GM12878 (cell line): ENCODE measurements at regions not wholly inside any gene's neighbourhood (a gene's known extent, or its start where the extent isn't known, plus 50 kb on each side); places are given as distances from the start of the nearest gene placed in this dataset.

Source experiments
- BACH1 ChIP-seq: fragments of 450-650 bp; IDR thresholded peaks from 2 replicates; pipeline ENCODE4 v1.6.1; 2017; ENCODE audit warnings: mild to moderate bottlenecking, borderline replicate concordance
- IRF4 ChIP-seq: IDR thresholded peaks from 2 replicates; pipeline ENCODE4 v1.6.1; 2011; ENCODE audit warnings: low read depth, low read length
- JUNB ChIP-seq: IDR thresholded peaks from 2 replicates; pipeline ENCODE4 v1.6.1; 2016; ENCODE audit warnings: antibody characterized with exemption, mild to moderate bottlenecking
- LARP7 ChIP-seq: fragments of 450-650 bp; IDR thresholded peaks from 2 replicates; pipeline ENCODE4 v1.6.1; 2017; ENCODE audit warnings: mild to moderate bottlenecking
- NFXL1 ChIP-seq: fragments of 450-650 bp; IDR thresholded peaks from 2 replicates; pipeline ENCODE4 v1.6.1; 2017; ENCODE audit warnings: antibody characterized with exemption, mild to moderate bottlenecking, borderline replicate concordance
- NFYB ChIP-seq: IDR thresholded peaks from 2 replicates; pipeline ENCODE4 v1.6.1; 2011; ENCODE audit warnings: low read depth, mild to moderate bottlenecking, low read length, improper control_type of control experiment, moderate library complexity; ENCODE audit not compliant: insufficient read depth
- RELA ChIP-seq: fragments of 450-650 bp; IDR thresholded peaks from 2 replicates; pipeline ENCODE4 v1.8.0; 2014; ENCODE audit warnings: borderline replicate concordance; ENCODE audit not compliant: partially characterized antibody
- SMAD5 ChIP-seq: IDR thresholded peaks from 2 replicates; pipeline ENCODE4 v1.6.1; 2016; ENCODE audit warnings: antibody characterized with exemption, low read depth
- SRF ChIP-seq, 2 experiments: IDR thresholded peaks; 2 replicates each; pipeline ENCODE4 v1.6.1; 2011; ENCODE audit warnings: low read depth in 2 of 2, low read length in 2 of 2, mild to moderate bottlenecking in 1 of 2, moderate library complexity in 1 of 2
- ZNF207 ChIP-seq: fragments of 450-650 bp; IDR thresholded peaks from 2 replicates; pipeline ENCODE4 v1.6.1; 2014; ENCODE audit warnings: antibody characterized with exemption, mild to moderate bottlenecking, borderline replicate concordance
- ZZZ3 ChIP-seq: IDR thresholded peaks from 2 replicates; pipeline ENCODE4 v1.6.1; 2011; ENCODE audit warnings: low read depth; ENCODE audit not compliant: control insufficient read depth, insufficient read length
- TF ChIP-seq, protein P1 (sequence below): fragments of 450-650 bp; IDR thresholded peaks from 2 replicates; pipeline ENCODE4 v1.6.1; 2014; ENCODE audit warnings: mild to moderate bottlenecking
- TF ChIP-seq, protein P2 (sequence below): IDR thresholded peaks from 2 replicates; pipeline ENCODE4 v1.6.1; 2011; ENCODE audit warnings: borderline replicate concordance, low read depth, mild to moderate bottlenecking, moderate library complexity, low read length; ENCODE audit not compliant: insufficient read depth, poor library complexity, severe bottlenecking
- TF ChIP-seq, protein P3 (sequence below): IDR thresholded peaks from 2 replicates; pipeline ENCODE4 v1.6.1; 2012; ENCODE audit warnings: low read depth, low read length, improper control_type of control experiment
- TF ChIP-seq, protein P4 (sequence below): fragments of 450-650 bp; IDR thresholded peaks from 2 replicates; pipeline ENCODE4 v1.6.1; 2017; ENCODE audit warnings: low read depth, mild to moderate bottlenecking, moderate library complexity
- TF ChIP-seq, protein P5 (sequence below): fragments of 450-650 bp; IDR thresholded peaks from 2 replicates; pipeline ENCODE4 v1.6.1; 2017; ENCODE audit warnings: mild to moderate bottlenecking, moderate library complexity
- TF ChIP-seq, protein P6 (sequence below): fragments of 450-650 bp; IDR thresholded peaks from 2 replicates; pipeline ENCODE4 v1.6.1; 2017; ENCODE audit warnings: mild to moderate bottlenecking, moderate library complexity

DNA sequence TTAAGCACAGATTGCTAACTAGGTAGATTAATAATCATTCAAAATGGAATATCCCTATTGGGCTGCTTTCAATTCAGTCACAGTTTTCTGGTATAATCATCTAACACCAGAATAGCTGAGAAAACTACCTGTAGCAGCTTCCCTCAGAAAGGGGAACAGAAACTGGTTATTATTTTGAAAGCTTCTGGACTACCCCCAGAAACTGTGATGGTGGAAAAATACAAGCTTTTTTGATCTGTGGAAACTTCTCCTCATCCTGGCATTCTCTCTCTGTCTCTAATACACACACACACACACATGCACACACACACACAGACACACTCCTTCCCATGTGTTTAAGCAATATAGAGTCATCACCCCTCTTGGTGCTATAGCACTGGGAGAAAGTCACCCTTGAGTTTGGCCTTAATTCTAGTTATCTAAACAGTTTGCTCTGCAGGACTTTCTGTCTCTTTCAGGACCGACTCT, 251.5 kb upstream of the LMO3 start (continued):
- TF ChIP-seq NFYB (peak; percentile 67), JUNB (no peak), SRF (IDR thresholded peaks at IDR 0.05; ENCODE audit: low read depth in 2 of 2, low read length in 2 of 2) (no peak), IRF4 (peak; percentile 58; the same call in 1 of the 2 replicates), NFXL1 (no peak), ZNF207 (no peak), SMAD5 (no peak), BACH1 (peak; percentile 85; the same call in 1 of the 2 replicates), LARP7 (no peak), ZZZ3 (no peak), RELA (no peak)
- TF ChIP-seq, protein P1, sequence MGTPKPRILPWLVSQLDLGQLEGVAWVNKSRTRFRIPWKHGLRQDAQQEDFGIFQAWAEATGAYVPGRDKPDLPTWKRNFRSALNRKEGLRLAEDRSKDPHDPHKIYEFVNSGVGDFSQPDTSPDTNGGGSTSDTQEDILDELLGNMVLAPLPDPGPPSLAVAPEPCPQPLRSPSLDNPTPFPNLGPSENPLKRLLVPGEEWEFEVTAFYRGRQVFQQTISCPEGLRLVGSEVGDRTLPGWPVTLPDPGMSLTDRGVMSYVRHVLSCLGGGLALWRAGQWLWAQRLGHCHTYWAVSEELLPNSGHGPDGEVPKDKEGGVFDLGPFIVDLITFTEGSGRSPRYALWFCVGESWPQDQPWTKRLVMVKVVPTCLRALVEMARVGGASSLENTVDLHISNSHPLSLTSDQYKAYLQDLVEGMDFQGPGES = no peak
- TF ChIP-seq, protein P2, sequence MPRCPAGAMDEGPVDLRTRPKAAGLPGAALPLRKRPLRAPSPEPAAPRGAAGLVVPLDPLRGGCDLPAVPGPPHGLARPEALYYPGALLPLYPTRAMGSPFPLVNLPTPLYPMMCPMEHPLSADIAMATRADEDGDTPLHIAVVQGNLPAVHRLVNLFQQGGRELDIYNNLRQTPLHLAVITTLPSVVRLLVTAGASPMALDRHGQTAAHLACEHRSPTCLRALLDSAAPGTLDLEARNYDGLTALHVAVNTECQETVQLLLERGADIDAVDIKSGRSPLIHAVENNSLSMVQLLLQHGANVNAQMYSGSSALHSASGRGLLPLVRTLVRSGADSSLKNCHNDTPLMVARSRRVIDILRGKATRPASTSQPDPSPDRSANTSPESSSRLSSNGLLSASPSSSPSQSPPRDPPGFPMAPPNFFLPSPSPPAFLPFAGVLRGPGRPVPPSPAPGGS = peak; percentile 38
- TF ChIP-seq, protein P3, sequence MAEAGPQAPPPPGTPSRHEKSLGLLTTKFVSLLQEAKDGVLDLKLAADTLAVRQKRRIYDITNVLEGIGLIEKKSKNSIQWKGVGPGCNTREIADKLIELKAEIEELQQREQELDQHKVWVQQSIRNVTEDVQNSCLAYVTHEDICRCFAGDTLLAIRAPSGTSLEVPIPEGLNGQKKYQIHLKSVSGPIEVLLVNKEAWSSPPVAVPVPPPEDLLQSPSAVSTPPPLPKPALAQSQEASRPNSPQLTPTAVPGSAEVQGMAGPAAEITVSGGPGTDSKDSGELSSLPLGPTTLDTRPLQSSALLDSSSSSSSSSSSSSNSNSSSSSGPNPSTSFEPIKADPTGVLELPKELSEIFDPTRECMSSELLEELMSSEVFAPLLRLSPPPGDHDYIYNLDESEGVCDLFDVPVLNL = no peak
- TF ChIP-seq, protein P4, sequence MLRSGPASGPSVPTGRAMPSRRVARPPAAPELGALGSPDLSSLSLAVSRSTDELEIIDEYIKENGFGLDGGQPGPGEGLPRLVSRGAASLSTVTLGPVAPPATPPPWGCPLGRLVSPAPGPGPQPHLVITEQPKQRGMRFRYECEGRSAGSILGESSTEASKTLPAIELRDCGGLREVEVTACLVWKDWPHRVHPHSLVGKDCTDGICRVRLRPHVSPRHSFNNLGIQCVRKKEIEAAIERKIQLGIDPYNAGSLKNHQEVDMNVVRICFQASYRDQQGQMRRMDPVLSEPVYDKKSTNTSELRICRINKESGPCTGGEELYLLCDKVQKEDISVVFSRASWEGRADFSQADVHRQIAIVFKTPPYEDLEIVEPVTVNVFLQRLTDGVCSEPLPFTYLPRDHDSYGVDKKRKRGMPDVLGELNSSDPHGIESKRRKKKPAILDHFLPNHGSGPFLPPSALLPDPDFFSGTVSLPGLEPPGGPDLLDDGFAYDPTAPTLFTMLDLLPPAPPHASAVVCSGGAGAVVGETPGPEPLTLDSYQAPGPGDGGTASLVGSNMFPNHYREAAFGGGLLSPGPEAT = peak; percentile 95
- TF ChIP-seq, protein P5, sequence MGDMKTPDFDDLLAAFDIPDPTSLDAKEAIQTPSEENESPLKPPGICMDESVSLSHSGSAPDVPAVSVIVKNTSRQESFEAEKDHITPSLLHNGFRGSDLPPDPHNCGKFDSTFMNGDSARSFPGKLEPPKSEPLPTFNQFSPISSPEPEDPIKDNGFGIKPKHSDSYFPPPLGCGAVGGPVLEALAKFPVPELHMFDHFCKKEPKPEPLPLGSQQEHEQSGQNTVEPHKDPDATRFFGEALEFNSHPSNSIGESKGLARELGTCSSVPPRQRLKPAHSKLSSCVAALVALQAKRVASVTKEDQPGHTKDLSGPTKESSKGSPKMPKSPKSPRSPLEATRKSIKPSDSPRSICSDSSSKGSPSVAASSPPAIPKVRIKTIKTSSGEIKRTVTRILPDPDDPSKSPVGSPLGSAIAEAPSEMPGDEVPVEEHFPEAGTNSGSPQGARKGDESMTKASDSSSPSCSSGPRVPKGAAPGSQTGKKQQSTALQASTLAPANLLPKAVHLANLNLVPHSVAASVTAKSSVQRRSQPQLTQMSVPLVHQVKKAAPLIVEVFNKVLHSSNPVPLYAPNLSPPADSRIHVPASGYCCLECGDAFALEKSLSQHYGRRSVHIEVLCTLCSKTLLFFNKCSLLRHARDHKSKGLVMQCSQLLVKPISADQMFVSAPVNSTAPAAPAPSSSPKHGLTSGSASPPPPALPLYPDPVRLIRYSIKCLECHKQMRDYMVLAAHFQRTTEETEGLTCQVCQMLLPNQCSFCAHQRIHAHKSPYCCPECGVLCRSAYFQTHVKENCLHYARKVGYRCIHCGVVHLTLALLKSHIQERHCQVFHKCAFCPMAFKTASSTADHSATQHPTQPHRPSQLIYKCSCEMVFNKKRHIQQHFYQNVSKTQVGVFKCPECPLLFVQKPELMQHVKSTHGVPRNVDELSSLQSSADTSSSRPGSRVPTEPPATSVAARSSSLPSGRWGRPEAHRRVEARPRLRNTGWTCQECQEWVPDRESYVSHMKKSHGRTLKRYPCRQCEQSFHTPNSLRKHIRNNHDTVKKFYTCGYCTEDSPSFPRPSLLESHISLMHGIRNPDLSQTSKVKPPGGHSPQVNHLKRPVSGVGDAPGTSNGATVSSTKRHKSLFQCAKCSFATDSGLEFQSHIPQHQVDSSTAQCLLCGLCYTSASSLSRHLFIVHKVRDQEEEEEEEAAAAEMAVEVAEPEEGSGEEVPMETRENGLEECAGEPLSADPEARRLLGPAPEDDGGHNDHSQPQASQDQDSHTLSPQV = 0 out of 2 replicates have a peak, but pooled peaks have one; percentile 22
- TF ChIP-seq, protein P6, sequence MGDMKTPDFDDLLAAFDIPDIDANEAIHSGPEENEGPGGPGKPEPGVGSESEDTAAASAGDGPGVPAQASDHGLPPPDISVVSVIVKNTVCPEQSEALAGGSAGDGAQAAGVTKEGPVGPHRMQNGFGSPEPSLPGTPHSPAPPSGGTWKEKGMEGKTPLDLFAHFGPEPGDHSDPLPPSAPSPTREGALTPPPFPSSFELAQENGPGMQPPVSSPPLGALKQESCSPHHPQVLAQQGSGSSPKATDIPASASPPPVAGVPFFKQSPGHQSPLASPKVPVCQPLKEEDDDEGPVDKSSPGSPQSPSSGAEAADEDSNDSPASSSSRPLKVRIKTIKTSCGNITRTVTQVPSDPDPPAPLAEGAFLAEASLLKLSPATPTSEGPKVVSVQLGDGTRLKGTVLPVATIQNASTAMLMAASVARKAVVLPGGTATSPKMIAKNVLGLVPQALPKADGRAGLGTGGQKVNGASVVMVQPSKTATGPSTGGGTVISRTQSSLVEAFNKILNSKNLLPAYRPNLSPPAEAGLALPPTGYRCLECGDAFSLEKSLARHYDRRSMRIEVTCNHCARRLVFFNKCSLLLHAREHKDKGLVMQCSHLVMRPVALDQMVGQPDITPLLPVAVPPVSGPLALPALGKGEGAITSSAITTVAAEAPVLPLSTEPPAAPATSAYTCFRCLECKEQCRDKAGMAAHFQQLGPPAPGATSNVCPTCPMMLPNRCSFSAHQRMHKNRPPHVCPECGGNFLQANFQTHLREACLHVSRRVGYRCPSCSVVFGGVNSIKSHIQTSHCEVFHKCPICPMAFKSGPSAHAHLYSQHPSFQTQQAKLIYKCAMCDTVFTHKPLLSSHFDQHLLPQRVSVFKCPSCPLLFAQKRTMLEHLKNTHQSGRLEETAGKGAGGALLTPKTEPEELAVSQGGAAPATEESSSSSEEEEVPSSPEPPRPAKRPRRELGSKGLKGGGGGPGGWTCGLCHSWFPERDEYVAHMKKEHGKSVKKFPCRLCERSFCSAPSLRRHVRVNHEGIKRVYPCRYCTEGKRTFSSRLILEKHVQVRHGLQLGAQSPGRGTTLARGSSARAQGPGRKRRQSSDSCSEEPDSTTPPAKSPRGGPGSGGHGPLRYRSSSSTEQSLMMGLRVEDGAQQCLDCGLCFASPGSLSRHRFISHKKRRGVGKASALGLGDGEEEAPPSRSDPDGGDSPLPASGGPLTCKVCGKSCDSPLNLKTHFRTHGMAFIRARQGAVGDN = peak; percentile 15; the same call in 1 of the 2 replicates
